OCI-LY1 (cell line): ENCODE measurements at regions not wholly inside any gene's neighbourhood (a gene's known extent, or its start where the extent isn't known, plus 50 kb on each side); places are given as distances from the start of the nearest gene placed in this dataset.

Experiments used
- EZH2 ChIP-seq: fragments of 200-600 bp; sonication (generic), shearing (Covaris generic); IDR thresholded peaks from 2 replicates; pipeline ENCODE4 v1.8.0; 2017; ENCODE audit warnings: borderline replicate concordance, mixed run types, mild to moderate bottlenecking, antibody characterized with exemption, low read length, moderate library complexity, mixed read lengths
- TF ChIP-seq, protein P1 (sequence below): fragments of 200-600 bp; sonication (generic), shearing (Covaris generic); IDR thresholded peaks from 2 replicates; pipeline ENCODE4 v1.5.1; 2017; ENCODE audit warnings: mild to moderate bottlenecking, antibody characterized with exemption, low read length, moderate library complexity, mixed read lengths

GRCh38 chr11:112694813-112695212, 266.4 kb upstream of the NCAM1 start:
- TF ChIP-seq EZH2, result no peak
- TF ChIP-seq, protein P1, sequence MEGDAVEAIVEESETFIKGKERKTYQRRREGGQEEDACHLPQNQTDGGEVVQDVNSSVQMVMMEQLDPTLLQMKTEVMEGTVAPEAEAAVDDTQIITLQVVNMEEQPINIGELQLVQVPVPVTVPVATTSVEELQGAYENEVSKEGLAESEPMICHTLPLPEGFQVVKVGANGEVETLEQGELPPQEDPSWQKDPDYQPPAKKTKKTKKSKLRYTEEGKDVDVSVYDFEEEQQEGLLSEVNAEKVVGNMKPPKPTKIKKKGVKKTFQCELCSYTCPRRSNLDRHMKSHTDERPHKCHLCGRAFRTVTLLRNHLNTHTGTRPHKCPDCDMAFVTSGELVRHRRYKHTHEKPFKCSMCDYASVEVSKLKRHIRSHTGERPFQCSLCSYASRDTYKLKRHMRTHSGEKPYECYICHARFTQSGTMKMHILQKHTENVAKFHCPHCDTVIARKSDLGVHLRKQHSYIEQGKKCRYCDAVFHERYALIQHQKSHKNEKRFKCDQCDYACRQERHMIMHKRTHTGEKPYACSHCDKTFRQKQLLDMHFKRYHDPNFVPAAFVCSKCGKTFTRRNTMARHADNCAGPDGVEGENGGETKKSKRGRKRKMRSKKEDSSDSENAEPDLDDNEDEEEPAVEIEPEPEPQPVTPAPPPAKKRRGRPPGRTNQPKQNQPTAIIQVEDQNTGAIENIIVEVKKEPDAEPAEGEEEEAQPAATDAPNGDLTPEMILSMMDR, result no peak
